Calu3 (cell line): ENCODE measurements at regions not wholly inside any gene's neighbourhood (a gene's known extent, or its start where the extent isn't known, plus 50 kb on each side); places are given as distances from the start of the nearest gene placed in this dataset.

Experiments
- BruUV-seq: library from RNA; stranded (reverse); fragments of 400-500 nt; replicated peaks from 2 replicates; lab custom pipeline; 2021; lab: Mats Ljungman, UMichigan
- CTCF ChIA-PET: fragments of 300-600 bp; sonication (Branson Sonifier 250); formaldehyde crosslinking; loops from one replicate; lab custom pipeline; 2022; ENCODE audit warnings: antibody characterized with exemption; lab: Charles Lee
- DNase-seq: peaks from one replicate; pipeline ENCODE4 v3.0.0; 2022
- H3K27ac Mint-ChIP-seq: one replicate; pipeline ENCODE4 v1.8.0; 2022; ENCODE audit warnings: mixed read lengths; ENCODE audit not compliant: unreplicated experiment
- H3K27me3 Mint-ChIP-seq: one replicate; pipeline ENCODE4 v1.8.0; 2022; ENCODE audit warnings: mixed read lengths; ENCODE audit not compliant: unreplicated experiment
- H3K36me3 Mint-ChIP-seq: one replicate; pipeline ENCODE4 v1.8.0; 2022; ENCODE audit warnings: mild to moderate bottlenecking, moderate library complexity, mixed read lengths; ENCODE audit not compliant: insufficient read depth, unreplicated experiment
- H3K4me1 Mint-ChIP-seq: one replicate; pipeline ENCODE4 v1.8.0; 2022; ENCODE audit warnings: mild to moderate bottlenecking, low read depth, mixed read lengths; ENCODE audit not compliant: unreplicated experiment
- H3K4me3 Mint-ChIP-seq: one replicate; pipeline ENCODE4 v1.8.0; 2022; ENCODE audit warnings: mild to moderate bottlenecking, low read depth, moderate library complexity, mixed read lengths; ENCODE audit not compliant: unreplicated experiment
- H3K9me3 Mint-ChIP-seq: one replicate; pipeline ENCODE4 v1.8.0; 2022; ENCODE audit warnings: low read depth, mixed read lengths; ENCODE audit not compliant: unreplicated experiment
- intact Hi-C: fragments of 100-400 bp; cut with micrococcal nuclease; formaldehyde crosslinking; loops from one replicate; pipeline ENCODE4 v1.10.0; 2022; ENCODE audit not compliant: unreplicated experiment
- TF ChIP-seq, protein P1 (sequence below): fragments of 200-600 bp; IDR thresholded peaks from one replicate; pipeline ENCODE4 v1.8.0; 2022; ENCODE audit warnings: antibody characterized with exemption; ENCODE audit not compliant: unreplicated experiment

DNA sequence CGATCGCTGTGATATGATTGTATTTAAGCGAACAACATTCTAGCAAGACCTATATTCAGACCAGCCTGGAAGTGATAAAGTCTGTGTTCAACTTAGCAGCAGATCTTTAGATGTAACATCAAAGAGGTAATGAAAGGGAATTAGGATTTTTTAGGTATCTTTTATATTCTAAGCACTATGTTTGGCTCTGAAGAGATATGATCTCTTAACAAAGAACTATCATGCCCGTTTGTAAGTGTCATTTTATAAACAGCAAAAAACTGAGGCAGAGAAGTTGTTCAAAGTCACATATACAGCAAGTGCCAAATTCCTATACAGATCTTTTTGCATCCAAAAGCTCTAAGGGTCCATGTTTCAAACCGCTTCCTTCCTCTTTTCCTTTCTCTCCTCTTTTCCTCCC lies 53.0 kb upstream of the TIAM1 start:
- BruUV-seq = no TSS peak
- no peak for DNase-seq
- CTCF ChIA-PET = no interaction called here
- intact Hi-C loops = no loop called here
- Mint-ChIP-seq H3K4me1 (no peaks in the 10 kb centered on the region), H3K27me3 (no peaks in the 10 kb centered on the region), H3K27ac (no peak overlapping the region), H3K4me3 (no peak overlapping the region), H3K36me3 (no peaks in the 10 kb centered on the region), H3K9me3 (no peaks in the 10 kb centered on the region)
- TF ChIP-seq, protein P1, sequence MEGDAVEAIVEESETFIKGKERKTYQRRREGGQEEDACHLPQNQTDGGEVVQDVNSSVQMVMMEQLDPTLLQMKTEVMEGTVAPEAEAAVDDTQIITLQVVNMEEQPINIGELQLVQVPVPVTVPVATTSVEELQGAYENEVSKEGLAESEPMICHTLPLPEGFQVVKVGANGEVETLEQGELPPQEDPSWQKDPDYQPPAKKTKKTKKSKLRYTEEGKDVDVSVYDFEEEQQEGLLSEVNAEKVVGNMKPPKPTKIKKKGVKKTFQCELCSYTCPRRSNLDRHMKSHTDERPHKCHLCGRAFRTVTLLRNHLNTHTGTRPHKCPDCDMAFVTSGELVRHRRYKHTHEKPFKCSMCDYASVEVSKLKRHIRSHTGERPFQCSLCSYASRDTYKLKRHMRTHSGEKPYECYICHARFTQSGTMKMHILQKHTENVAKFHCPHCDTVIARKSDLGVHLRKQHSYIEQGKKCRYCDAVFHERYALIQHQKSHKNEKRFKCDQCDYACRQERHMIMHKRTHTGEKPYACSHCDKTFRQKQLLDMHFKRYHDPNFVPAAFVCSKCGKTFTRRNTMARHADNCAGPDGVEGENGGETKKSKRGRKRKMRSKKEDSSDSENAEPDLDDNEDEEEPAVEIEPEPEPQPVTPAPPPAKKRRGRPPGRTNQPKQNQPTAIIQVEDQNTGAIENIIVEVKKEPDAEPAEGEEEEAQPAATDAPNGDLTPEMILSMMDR = no peak

DNA sequence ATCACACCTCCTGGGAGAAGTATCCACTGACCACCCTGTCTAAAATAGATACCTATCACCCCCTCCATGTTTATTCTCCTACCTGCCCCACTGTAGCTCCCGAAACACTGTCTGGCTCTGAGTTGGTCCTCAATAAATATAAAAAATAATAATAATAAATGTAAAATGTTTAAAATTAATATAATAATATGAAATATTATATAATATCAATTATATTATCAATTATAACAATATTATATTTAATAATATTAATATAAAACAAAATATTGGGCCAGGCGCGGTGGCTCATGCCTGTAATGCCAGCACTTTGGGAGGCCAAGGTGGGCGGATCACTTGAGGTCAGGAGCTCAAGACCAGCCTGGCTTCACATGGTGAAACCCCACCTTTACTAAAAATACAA lies 52.3 kb upstream of the TIAM1 start:
- no peak for DNase-seq
- Mint-ChIP-seq H3K9me3 (no peaks in the 10 kb centered on the region), H3K36me3 (no peaks in the 10 kb centered on the region), H3K27ac (no peak overlapping the region), H3K27me3 (no peaks in the 10 kb centered on the region), H3K4me3 (no peak overlapping the region), H3K4me1 (no peaks in the 10 kb centered on the region)
- CTCF ChIA-PET = no interaction called here
- TF ChIP-seq, protein P1 = no peak
- intact Hi-C loops = no loop called here
- no TSS peak for BruUV-seq

DNA sequence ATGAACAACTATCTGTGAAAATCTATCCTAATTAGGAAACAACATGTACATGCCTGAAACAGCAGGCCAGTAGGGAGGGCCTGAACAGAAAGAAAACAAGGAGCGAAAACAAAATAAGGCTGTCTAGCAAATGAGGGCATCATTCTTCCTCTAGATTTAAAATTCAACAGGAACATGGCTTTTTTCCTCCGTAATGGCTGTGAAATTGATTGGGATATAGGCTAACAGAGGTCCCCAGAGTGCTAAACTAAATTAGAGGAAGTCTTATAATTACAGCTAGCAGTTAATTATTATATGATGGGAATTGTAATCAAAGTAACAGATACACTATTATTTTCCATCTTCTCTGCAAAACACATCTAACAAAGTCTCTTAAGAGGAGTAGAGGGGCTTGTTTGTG lies 51.7 kb upstream of the TIAM1 start:
- CTCF ChIA-PET = interaction anchor here (0.6 kb wide), 1 partner anchor 23 kb away, joined by 3 read pairs; no protein-coding TSS in a partner anchor
- intact Hi-C loops = no loop called here
- no peak overlapping the region for H3K27ac Mint-ChIP-seq
- no peaks in the 10 kb centered on the region for H3K9me3 Mint-ChIP-seq
- TF ChIP-seq, protein P1 = no peak
- H3K4me1 Mint-ChIP-seq = no peaks in the 10 kb centered on the region
- no peaks in the 10 kb centered on the region for H3K27me3 Mint-ChIP-seq
- no peak overlapping the region for H3K4me3 Mint-ChIP-seq
- DNase-seq = no peak
- H3K36me3 Mint-ChIP-seq = no peaks in the 10 kb centered on the region
- BruUV-seq = no TSS peak

DNA sequence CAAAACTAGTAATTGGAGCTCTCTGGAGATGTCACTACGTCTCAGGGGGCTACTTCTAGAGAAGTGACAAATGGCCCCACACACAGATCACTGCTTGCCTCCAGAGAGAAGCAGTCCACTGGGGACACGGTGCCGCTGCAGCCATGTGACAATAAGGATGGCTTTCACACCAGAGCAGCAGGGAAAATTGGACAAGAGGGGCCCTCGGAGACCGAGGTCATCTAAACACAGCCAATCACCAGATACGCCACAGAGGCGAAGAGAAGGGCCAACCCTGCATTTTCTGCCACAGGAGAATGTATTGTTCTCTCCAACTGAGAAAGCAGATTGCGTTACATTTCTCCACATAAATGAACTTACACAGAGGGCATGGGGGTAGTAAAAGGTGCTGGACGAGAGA lies 51.2 kb upstream of the TIAM1 start:
- TF ChIP-seq, protein P1 = no peak
- intact Hi-C loops = no loop called here
- no peak for DNase-seq
- Mint-ChIP-seq H3K27me3 (no peaks in the 10 kb centered on the region), H3K27ac (no peak overlapping the region), H3K9me3 (no peaks in the 10 kb centered on the region), H3K4me3 (no peak overlapping the region), H3K36me3 (no peaks in the 10 kb centered on the region), H3K4me1 (no peaks in the 10 kb centered on the region)
- BruUV-seq = no TSS peak
- CTCF ChIA-PET = interaction anchor here (0.6 kb wide), 1 partner anchor 23 kb away, joined by 3 read pairs; no protein-coding TSS in a partner anchor

DNA sequence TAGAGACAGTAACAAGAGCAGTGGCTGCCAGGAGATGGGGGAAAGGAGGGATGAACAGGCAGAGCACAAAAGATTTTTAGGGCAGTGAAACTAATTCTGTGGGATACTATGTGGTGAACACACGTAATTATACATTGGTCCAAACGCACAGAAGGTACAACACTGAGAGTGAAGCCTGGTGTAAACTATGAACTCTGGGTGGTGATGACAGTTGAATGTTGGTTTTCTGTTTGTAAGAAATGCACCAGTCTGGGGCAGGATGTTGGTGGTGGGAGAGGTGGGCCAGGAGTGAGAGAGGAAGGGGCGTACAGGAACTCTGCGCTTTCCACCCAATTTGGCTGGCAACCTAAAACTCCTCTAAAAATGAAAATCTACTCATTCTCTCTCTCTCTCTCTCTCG lies 50.2 kb upstream of the TIAM1 start:
- Mint-ChIP-seq H3K9me3 (no peaks in the 10 kb centered on the region), H3K4me1 (no peaks in the 10 kb centered on the region), H3K27me3 (no peaks in the 10 kb centered on the region), H3K36me3 (no peaks in the 10 kb centered on the region), H3K4me3 (no peak overlapping the region), H3K27ac (no peak overlapping the region)
- CTCF ChIA-PET = no interaction called here
- DNase-seq = no peak
- no TSS peak for BruUV-seq
- intact Hi-C loops = no loop called here
- TF ChIP-seq, protein P1 = no peak
